CD4-positive, CD25-positive, alpha-beta regulatory T cell (primary cell): ENCODE measurements at regions not wholly inside any gene's neighbourhood (a gene's known extent, or its start where the extent isn't known, plus 50 kb on each side); places are given as distances from the start of the nearest gene placed in this dataset.

ENCODE experiments used
- ATAC-seq, 2 donors: fragments of 150-1000 bp; cut with Tn5 transposase; one replicate each; pipeline ENCODE4 v1.10.0; 2021; ENCODE audit warnings: low read depth in 2 of 2, moderate number of reproducible peaks in 2 of 2, moderate library complexity in 1 of 2
- DNase-seq, 3 donors: peaks; one replicate each; pipeline versions ENCODE4 v3.0.0 to v3.0.0-alpha.2; 2012 to 2022; ENCODE audit warnings: mixed read lengths in 1 of 3
- H3K27ac ChIP-seq: one replicate; pipeline ENCODE4 v1.7.0; 2013; ENCODE audit warnings: mild to moderate bottlenecking, low read length; ENCODE audit not compliant: insufficient read depth, poor library complexity, severe bottlenecking
- H3K27me3 ChIP-seq: one replicate; pipeline ENCODE4 v1.7.0; 2013; ENCODE audit warnings: low read length; ENCODE audit not compliant: control insufficient read depth, insufficient read depth
- H3K36me3 ChIP-seq: one replicate; pipeline ENCODE4 v1.7.0; 2013; ENCODE audit warnings: mild to moderate bottlenecking, low read length, moderate library complexity; ENCODE audit not compliant: control insufficient read depth, insufficient read depth
- H3K4me1 ChIP-seq: 2 replicates; pipeline ENCODE4 v1.7.0; 2013; ENCODE audit warnings: mild to moderate bottlenecking, low read length; ENCODE audit not compliant: insufficient read depth, control insufficient read depth, poor library complexity, severe bottlenecking
- H3K4me3 ChIP-seq: one replicate; pipeline ENCODE4 v1.7.0; 2013; ENCODE audit warnings: low read depth, mild to moderate bottlenecking, low read length, moderate library complexity
- H3K9me3 ChIP-seq, 2 experiments: 1 replicate in 1 of 2; 2 replicates in 1 of 2; pipeline ENCODE4 v1.7.0; 2013; ENCODE audit warnings: low read length in 2 of 2, mild to moderate bottlenecking in 1 of 2, moderate library complexity in 1 of 2; ENCODE audit not compliant: control insufficient read depth in 2 of 2
- H3K27ac Mint-ChIP-seq, 3 donors: one replicate each; pipeline ENCODE4 v1.8.0; 2020 to 2022; ENCODE audit warnings: mild to moderate bottlenecking in 3 of 3, mixed read lengths in 3 of 3, moderate library complexity in 2 of 3
- H3K27me3 Mint-ChIP-seq: one replicate; pipeline ENCODE4 v1.8.0; 2022; ENCODE audit warnings: mild to moderate bottlenecking, mixed read lengths
- H3K36me3 Mint-ChIP-seq: one replicate; pipeline ENCODE4 v1.8.0; 2020; ENCODE audit warnings: mixed read lengths
- H3K4me1 Mint-ChIP-seq, 4 donors: one replicate each; pipeline ENCODE4 v1.8.0; 2020 to 2022; ENCODE audit warnings: mixed read lengths in 4 of 4, mild to moderate bottlenecking in 1 of 4
- H3K4me3 Mint-ChIP-seq, 4 donors: one replicate each; pipeline ENCODE4 v1.8.0; 2020 to 2022; ENCODE audit warnings: mild to moderate bottlenecking in 4 of 4, mixed read lengths in 4 of 4, moderate library complexity in 3 of 4
- H3K9me3 Mint-ChIP-seq, 7 donors: one replicate each; pipeline ENCODE4 v1.8.0; 2020 to 2022; ENCODE audit warnings: mixed read lengths in 7 of 7, mild to moderate bottlenecking in 3 of 7, moderate library complexity in 2 of 7

DNA sequence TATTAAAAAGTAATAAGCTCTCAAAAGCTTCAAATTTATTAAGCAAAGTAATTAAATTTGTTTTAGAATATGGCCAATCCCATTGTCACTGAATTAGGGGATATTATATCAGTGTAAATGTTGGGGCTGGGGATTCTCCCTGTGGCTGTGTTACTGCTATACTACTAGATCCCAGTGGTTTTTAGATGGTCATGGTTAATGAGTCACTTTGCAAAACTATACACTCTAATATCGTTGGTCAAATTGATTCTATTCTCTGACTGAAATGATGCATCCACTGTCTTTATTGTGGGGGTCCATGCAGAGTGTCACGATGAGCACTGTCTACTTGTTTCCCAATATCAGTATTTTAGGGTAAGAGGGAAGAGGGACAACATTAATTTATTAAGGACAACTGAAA, 336.9 kb upstream of the PREP start:
- no peaks in the 10 kb centered on the region for H3K27me3 ChIP-seq
- Mint-ChIP-seq H3K27me3 (no peaks in the 10 kb centered on the region), H3K4me3 (no peak overlapping the region), H3K27ac (no peak overlapping the region), H3K36me3 (no peaks in the 10 kb centered on the region), H3K4me1 (peaks cover 9 to 29% (median 21%) of the 10 kb centered on the region in 4 donors), H3K9me3 (peaks cover 0 to 3% (median 0%) of the 10 kb centered on the region in 7 donors)
- H3K4me3 ChIP-seq = no peak overlapping the region
- H3K27ac ChIP-seq = no peak overlapping the region
- H3K36me3 ChIP-seq = no peaks in the 10 kb centered on the region
- H3K9me3 ChIP-seq = no peaks in the 10 kb centered on the region
- peaks cover 6% of the 10 kb centered on the region for H3K4me1 ChIP-seq
- ATAC-seq = no peak
- no peak for DNase-seq

DNA sequence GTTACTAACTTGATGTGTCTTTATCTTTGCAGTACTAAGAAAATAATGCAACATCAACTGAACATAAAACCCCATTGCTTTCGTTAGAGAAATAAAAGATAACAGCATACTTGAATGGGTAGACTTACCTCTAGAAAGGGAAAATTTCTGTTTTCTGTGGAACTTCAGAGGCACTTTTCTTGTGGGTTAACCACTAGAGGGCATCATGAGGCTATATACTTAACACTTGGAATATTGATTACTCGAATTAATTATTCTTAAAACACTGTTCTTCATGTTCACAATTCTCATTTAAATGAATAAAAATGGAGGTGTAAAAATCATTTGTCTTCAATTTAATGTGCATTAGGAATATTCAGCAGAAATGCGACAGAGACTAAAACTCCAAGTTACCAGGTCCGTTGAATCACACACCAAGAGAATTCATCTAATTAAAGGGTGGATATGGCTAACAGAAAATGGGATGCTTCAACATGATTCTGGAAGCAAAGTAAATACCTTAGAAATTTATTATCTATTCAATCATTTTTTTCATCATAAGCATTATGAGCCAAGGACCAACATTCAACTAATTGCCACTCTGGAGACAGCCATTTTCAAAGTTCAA, 330.8 kb upstream of the PREP start:
- peak in 2 of 3 donors; percentile 35 to 68 for DNase-seq
- Mint-ChIP-seq H3K27ac (no peak overlapping the region), H3K36me3 (no peaks in the 10 kb centered on the region)

GRCh38 chr6:105728995-105729394, 326.1 kb upstream of the PREP start:
- Mint-ChIP-seq H3K27me3 (no peaks in the 10 kb centered on the region), H3K9me3 (no peaks in the 10 kb centered on the region), H3K4me1 (peaks cover 0 to 6% (median 2%) of the 10 kb centered on the region in 4 donors), H3K36me3 (no peaks in the 10 kb centered on the region), H3K27ac (no peak overlapping the region), H3K4me3 (no peak overlapping the region)
- Histone ChIP-seq H3K4me3 (no peak overlapping the region), H3K9me3 (peaks cover 0 to 3% of the 10 kb centered on the region in 2 experiments), H3K36me3 (no peaks in the 10 kb centered on the region), H3K4me1 (peaks cover 4% of the 10 kb centered on the region), H3K27me3 (no peaks in the 10 kb centered on the region), H3K27ac (no peak overlapping the region)
- no peak for ATAC-seq
- DNase-seq = no peak

More for the DNA sequence above, 330.8 kb upstream of the PREP start:
- H3K4me1 ChIP-seq = peaks cover 4% of the 10 kb centered on the region
- no peaks in the 10 kb centered on the region for H3K27me3 ChIP-seq
- no peak overlapping the region for H3K4me3 Mint-ChIP-seq
- ATAC-seq = peak in 1 of 2 donors; percentile 25
- no peaks in the 10 kb centered on the region for H3K9me3 ChIP-seq
- peaks cover 0 to 3% (median 0%) of the 10 kb centered on the region in 7 donors for H3K9me3 Mint-ChIP-seq
- peaks cover 0 to 26% (median 16%) of the 10 kb centered on the region in 4 donors for H3K4me1 Mint-ChIP-seq
- H3K4me3 ChIP-seq = no peak overlapping the region
- H3K27me3 Mint-ChIP-seq = no peaks in the 10 kb centered on the region
- H3K36me3 ChIP-seq = no peaks in the 10 kb centered on the region
- H3K27ac ChIP-seq = no peak overlapping the region

DNA sequence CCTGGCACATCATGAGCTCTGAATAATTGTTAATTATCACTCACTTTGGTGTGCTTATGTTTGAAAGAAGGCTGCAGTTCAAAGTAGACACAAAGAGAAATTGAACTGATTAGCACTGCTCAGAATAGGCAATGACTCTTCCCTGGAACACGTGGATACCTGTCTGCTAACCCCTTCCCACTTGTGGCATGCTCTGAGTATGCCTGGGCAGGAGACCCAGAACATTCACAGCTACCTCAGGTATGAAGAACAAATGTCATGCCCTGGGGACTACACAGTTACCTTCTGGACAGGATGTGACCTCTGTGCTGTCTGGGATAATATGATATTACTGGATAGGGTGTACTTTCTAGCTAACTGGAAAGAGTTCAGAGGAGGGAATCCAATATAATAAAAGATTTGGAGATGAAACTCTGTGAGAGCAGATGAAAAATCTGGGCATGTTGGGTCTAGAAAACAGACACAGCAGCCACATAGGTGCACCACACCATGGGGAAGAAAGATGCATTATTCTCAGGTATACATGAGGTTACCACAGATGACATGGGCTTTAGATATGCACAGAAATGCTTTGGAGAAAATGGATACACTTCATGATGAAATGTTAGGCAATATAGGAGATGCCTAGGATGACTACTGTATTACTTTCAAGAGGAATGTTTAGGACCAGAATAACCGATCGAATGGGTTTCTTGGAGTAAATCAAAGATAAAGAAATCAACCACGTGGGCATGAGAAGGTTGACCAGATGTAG, 324.2 kb upstream of the PREP start:
- H3K27ac Mint-ChIP-seq = no peak overlapping the region
- Histone ChIP-seq H3K27me3 (no peaks in the 10 kb centered on the region), H3K4me3 (no peak overlapping the region), H3K36me3 (no peaks in the 10 kb centered on the region), H3K9me3 (peaks cover 0 to 3% of the 10 kb centered on the region in 2 experiments), H3K27ac (no peak overlapping the region), H3K4me1 (no peaks in the 10 kb centered on the region)
- ATAC-seq = no peak
- H3K4me3 Mint-ChIP-seq = no peak overlapping the region
- no peaks in the 10 kb centered on the region for H3K4me1 Mint-ChIP-seq
- no peaks in the 10 kb centered on the region for H3K36me3 Mint-ChIP-seq
- no peaks in the 10 kb centered on the region for H3K9me3 Mint-ChIP-seq
- no peak for DNase-seq
- H3K27me3 Mint-ChIP-seq = no peaks in the 10 kb centered on the region

GRCh38 chr6:105714846-105715245, 312.0 kb upstream of the PREP start:
- H3K36me3 Mint-ChIP-seq = peaks cover 12% of the 10 kb centered on the region
- peaks cover 7 to 16% of the 10 kb centered on the region in 2 experiments for H3K9me3 ChIP-seq
- H3K27me3 ChIP-seq = no peaks in the 10 kb centered on the region
- no peak overlapping the region for H3K27ac ChIP-seq
- H3K4me1 ChIP-seq = no peaks in the 10 kb centered on the region
- peaks cover 1 to 28% (median 13%) of the 10 kb centered on the region in 7 donors for H3K9me3 Mint-ChIP-seq
- no peaks in the 10 kb centered on the region for H3K36me3 ChIP-seq
- no peak overlapping the region for H3K4me3 Mint-ChIP-seq
- peaks cover 0 to 6% (median 5%) of the 10 kb centered on the region in 4 donors for H3K4me1 Mint-ChIP-seq
- DNase-seq (no peak), ATAC-seq (no peak)
- no peak overlapping the region for H3K4me3 ChIP-seq
- H3K27ac Mint-ChIP-seq = no peak overlapping the region
- H3K27me3 Mint-ChIP-seq = peaks cover 6% of the 10 kb centered on the region

DNA sequence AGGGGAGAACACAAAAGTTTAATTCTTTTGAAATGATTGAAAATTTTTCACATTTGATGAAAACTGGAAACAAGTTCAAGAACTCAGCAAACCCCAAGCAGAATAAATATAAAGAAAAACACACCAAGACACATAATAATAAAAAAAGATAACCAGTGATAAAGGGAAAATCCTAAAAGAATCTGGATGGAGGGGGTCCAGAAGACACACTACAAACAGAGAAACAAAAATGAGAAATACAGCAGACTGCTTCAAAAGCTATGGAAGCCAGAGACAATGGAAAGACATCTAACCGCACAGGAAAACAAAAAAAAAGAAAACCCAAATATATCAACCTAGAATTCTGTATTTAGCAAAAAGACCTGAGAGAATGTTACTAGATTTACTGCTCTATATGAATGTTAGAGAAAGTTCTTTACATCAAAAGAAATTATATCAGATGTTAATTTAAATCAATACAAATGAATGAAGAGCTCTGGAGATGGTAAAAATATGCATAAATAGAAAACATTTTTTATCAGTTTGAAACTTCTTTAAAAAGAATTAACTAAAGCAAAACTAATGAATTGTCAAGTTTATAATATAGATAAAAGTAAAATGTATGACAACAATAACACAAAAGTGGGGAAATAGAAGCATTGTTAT, 310.7 kb upstream of the PREP start:
- ATAC-seq = no peak
- Mint-ChIP-seq H3K27me3 (peaks cover 6% of the 10 kb centered on the region), H3K9me3 (peaks cover 1 to 28% (median 13%) of the 10 kb centered on the region in 7 donors), H3K27ac (no peak overlapping the region), H3K4me3 (no peak overlapping the region), H3K36me3 (peaks cover 12% of the 10 kb centered on the region), H3K4me1 (peaks cover 0 to 6% (median 5%) of the 10 kb centered on the region in 4 donors)
- no peaks in the 10 kb centered on the region for H3K27me3 ChIP-seq
- peaks cover 7 to 16% of the 10 kb centered on the region in 2 experiments for H3K9me3 ChIP-seq
- no peaks in the 10 kb centered on the region for H3K36me3 ChIP-seq
- no peaks in the 10 kb centered on the region for H3K4me1 ChIP-seq
- no peak overlapping the region for H3K27ac ChIP-seq
- no peak for DNase-seq
- no peak overlapping the region for H3K4me3 ChIP-seq

DNA sequence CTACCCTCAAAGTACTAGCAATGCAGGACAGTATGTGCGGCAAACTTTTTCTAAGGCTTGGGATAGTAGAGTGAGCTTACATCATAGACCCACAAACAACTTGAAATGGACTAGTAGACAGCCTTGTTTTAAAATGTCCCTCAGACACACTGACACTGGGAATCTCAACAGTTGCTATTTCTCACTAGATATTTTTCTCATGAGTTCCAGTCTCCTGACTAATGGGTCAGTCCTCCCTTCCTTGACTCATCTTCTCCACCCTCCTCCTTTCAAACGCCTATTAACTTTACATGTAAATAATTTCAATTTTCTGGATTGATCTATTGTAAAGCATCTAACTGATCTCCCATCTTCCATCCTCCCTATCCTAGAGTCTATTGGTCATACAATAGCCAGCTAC, 308.3 kb upstream of the PREP start:
- Mint-ChIP-seq H3K4me1 (peaks cover 2 to 6% (median 5%) of the 10 kb centered on the region in 4 donors), H3K27ac (no peak overlapping the region), H3K27me3 (peaks cover 6% of the 10 kb centered on the region), H3K36me3 (peaks cover 12% of the 10 kb centered on the region), H3K9me3 (peaks cover 1 to 28% (median 12%) of the 10 kb centered on the region in 7 donors), H3K4me3 (peak overlapping the region in 1 of 4 donors; percentile 8)
- no peaks in the 10 kb centered on the region for H3K4me1 ChIP-seq
- ATAC-seq (no peak), DNase-seq (no peak)
- peaks cover 7 to 16% of the 10 kb centered on the region in 2 experiments for H3K9me3 ChIP-seq
- no peak overlapping the region for H3K27ac ChIP-seq
- no peaks in the 10 kb centered on the region for H3K36me3 ChIP-seq
- no peak overlapping the region for H3K4me3 ChIP-seq
- no peaks in the 10 kb centered on the region for H3K27me3 ChIP-seq
